ENCODE measurements at regions not wholly inside any gene's neighbourhood (a gene's known extent, or its start where the extent isn't known, plus 50 kb on each side); places are given as distances from the start of the nearest gene placed in this dataset.
A peak's percentile ranks its signal among the peaks of the same experiment; 100 is the strongest.

DNA sequence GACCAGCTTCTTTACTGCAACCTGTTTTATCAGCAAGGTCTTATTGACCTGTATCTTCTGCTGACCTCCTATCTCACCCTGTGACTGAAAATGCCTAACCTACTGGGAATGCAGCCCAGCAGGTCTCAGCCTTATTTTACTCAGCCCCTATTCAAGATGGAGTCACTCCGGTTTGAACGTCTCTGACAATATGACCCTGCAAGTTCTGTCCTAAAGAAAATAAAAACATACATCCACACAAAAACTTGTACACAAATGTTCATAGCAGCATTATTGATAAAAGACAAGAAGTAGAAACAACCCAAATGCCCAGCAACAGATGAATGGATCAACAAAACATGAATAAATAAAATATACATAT is 59.5 kb upstream of the FAM9C start:
- DNase-seq (ENCODE audit: low spot score) (no peak), FAIRE-seq (no peak)

DNA sequence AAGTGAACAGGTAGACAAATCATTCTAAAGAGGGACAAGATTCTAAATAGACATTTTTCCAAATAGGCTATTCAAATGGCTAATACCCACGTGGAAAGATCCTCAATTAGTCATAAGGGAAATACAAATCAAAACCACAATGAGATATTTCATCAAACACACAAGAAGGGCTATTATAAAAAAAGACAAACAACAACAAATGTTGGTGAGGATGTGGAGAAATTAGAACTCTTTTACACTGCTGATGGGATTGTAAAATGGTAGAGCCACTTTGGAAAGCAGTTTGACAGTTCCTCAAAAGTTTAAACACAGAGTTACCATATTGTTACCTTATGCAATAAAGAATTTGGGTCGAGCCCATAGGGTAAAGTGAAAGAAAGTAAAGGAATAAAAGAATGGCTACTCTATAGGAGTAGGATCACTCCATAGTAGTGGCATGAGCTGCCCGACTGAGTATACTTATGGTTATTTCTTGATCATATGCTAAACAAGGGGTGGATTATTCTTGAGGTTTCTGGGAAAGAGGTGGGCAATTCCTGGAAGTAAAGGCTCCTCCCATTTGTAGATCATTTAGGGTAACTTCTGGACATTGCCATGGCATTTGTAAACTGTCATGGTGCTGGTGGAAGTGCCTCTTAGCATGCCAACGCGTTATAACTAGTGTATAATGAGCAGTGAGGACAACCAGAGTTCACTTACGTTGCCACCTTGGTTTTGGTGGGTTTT is 58.9 kb upstream of the FAM9C start:
- DNase-seq (ENCODE audit: low spot score), result no peak
- FAIRE-seq, result no peak

DNA sequence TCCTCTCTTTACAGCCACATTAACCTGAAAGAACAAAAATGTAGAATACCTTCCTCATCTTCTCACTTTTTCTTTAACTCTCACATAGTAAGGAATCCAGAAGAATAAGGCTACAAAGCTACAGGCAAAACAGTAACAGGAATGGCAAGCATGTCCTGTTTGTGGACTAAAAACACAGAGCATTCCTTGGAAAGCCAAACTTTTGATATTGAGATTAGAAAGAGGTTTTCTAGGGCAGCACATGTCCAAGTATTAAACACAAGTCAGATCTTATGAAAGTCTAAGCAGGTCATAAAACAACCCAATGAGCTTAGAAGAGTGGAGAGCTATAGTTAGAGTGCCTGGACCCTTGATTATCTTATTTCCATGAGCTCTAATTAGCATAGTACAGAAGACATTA is 58.2 kb upstream of the FAM9C start:
- DNase-seq (ENCODE audit: low spot score) (no peak), FAIRE-seq (no peak)

DNA sequence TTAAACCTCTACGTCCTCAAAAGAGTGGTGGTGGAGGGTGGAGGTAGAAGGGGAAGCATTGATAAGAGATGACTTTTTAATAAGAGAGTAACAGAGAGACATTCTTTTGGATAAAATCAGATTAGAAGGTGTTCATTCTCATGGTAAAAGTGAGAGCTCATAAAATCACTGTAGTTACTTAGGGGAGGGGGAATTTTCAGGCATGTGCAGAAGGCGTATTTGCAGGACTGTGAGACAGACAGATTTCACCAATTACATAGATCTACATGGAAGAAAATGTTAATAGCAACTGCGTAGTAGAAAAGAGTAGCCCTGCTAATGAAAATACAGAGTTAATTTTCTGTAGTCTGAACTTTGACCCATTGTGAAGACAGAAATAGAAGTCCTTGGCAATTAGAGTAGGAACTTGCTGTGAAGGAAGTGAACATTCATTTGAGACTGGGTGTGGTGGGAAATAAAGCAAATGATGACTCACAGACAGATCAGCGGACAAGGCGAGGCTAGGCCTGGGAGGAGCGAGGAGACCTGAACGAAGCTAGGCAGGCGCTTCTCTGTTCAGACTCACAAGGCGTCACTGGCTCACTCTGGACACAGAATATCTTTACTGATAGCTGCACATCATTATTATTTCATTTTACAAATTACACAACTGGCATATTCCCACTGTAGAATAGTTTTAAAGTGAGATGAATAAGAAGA is 57.2 kb upstream of the FAM9C start:
- DNase-seq (ENCODE audit: low spot score), result peak; percentile 68
- peak; percentile 95 for FAIRE-seq

DNA sequence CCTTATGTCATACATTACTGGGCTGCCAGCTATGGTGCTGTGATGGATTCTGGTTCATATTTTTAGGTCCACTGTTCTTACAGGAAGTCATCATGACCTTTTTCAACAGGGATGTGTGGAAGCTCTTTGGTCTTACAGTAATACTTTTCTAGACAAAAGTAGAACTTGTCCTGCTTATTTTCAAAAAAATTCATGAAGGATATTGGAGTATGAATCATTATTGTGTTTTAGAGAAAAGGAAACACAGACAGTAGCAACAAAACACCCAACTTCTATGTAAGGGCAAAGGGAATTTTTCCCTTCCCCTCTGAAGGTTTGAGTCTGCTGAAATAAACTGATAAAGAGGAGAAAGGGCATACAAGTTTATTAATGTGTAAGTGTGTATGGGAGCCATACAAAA is 54.7 kb upstream of the FAM9C start:
- DNase-seq (ENCODE audit: low spot score) (no peak), FAIRE-seq (no peak)

DNA sequence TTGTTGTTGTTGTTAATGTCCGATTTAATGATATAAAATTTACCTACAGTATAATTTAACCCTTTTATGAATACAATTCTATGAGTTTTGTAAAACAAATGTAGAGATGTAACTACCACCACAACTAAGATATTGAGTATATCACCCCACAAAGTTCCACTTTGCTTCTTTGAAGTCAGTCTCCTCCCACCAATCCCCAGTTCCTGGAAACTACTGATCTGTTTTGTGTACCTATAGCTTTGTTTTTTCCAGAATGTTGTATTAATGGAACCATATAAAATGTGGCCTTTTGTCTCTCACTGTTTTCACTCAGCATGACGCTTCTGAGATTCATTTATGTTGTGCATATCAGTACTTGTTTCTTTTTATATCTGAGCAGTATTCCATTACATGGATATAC is 52.3 kb upstream of the FAM9C start:
- DNase-seq (ENCODE audit: low spot score) (no peak), FAIRE-seq (no peak)

DNA sequence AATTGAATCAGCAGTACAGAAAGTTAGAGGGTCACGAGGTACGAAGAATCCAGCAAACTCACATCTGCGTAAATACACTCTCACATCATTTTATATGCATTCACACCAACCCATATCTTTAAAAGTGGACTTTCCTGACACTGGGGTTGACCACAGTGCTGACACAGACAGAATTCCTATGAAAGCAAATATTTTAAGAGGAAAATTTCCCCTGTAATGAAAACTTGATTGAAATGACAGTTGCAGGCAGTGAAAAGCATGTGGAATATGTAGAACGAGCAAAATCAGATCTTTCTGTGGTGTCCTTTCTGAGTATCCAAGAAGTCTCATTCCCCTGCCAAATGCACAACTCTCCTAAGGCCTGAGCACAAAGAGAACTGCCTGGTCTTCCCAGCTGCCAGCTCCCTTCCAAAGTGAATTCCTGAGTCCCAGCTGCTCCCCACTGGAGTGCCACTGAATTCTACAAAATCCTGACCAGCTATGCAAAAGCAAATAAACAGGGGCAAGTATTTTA is 50.5 kb upstream of the FAM9C start:
- peak; percentile 15 for FAIRE-seq
- no peak for DNase-seq (ENCODE audit: low spot score)

DNA sequence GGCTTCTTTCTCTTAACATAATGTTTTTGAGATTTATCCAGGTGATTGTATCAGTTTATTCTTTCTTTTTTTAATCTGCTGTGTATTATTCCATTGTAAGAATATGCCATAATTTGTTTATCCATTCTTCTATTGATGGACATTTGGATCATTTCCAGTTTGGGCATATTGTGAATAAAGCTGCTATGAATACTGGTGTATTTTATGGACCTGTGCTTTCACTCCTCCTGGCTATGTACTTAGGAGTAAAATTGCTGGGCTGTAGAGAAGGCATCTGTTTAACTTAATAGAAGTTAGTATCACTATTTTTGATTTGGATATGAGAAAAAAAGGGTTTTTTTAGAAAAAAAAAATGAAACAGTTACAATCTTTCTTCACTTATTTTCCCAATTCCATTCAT is 50.0 kb upstream of the FAM9C start:
- FAIRE-seq (no peak), DNase-seq (ENCODE audit: low spot score) (no peak)

All from RCC 7860 (cell line).